Keratinocyte (primary cell): ENCODE measurements at regions not wholly inside any gene's neighbourhood (a gene's known extent, or its start where the extent isn't known, plus 50 kb on each side); places are given as distances from the start of the nearest gene placed in this dataset.

Source experiments
- EZH2 ChIP-seq: IDR thresholded peaks from one replicate; pipeline ENCODE4 v1.6.1; 2012; ENCODE audit warnings: inconsistent platforms, mild to moderate bottlenecking, low read length, moderate library complexity
- TF ChIP-seq, protein P1 (sequence below), 3 experiments: IDR thresholded peaks in 1 of 3; conservative IDR thresholded peaks in 1 of 3; optimal IDR thresholded peaks in 1 of 3; 2 replicates in 2 of 3; 3 replicates in 1 of 3; pipeline versions ENCODE3 to v1.5.1; 2011; ENCODE audit warnings: low read length in 3 of 3, mild to moderate bottlenecking in 3 of 3, moderate library complexity in 2 of 3, control low read depth in 1 of 3, inconsistent platforms in 1 of 3; ENCODE audit not compliant: insufficient read depth in 2 of 3; ENCODE audit errors: extremely low read depth in 1 of 3

DNA sequence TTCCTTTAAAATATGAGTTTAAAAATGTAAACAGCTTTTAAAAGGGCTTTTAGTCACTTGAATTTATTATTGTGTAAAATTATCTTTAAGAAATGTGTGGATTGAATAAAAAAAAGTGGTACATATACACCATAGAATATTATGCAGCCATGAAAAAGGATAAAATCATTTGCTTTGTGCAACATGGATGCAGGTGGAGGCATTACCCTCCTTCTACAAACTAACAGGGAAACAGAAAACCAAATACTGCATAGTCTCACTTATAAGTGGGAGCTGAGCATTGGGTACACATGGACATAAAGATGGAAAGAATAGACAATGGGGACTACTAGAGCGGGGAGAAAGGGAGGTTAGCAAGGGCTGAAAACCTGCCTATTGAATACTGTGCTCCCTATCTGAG lies 999.3 kb downstream of the SLITRK5 start:
- TF ChIP-seq, protein P1, sequence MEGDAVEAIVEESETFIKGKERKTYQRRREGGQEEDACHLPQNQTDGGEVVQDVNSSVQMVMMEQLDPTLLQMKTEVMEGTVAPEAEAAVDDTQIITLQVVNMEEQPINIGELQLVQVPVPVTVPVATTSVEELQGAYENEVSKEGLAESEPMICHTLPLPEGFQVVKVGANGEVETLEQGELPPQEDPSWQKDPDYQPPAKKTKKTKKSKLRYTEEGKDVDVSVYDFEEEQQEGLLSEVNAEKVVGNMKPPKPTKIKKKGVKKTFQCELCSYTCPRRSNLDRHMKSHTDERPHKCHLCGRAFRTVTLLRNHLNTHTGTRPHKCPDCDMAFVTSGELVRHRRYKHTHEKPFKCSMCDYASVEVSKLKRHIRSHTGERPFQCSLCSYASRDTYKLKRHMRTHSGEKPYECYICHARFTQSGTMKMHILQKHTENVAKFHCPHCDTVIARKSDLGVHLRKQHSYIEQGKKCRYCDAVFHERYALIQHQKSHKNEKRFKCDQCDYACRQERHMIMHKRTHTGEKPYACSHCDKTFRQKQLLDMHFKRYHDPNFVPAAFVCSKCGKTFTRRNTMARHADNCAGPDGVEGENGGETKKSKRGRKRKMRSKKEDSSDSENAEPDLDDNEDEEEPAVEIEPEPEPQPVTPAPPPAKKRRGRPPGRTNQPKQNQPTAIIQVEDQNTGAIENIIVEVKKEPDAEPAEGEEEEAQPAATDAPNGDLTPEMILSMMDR (optimal IDR thresholded peaks at IDR 0.05 in 1 of 3, IDR thresholded peaks at IDR 0.05 in 1 of 3, conservative IDR thresholded peaks at IDR 0.05 in 1 of 3; ENCODE audit: extremely low read depth in 1 of 3, insufficient read depth in 2 of 3, low read length in 3 of 3) = no peak
- TF ChIP-seq EZH2 = no peak
